GM04504 (cell line): ENCODE measurements at regions not wholly inside any gene's neighbourhood (a gene's known extent, or its start where the extent isn't known, plus 50 kb on each side); places are given as distances from the start of the nearest gene placed in this dataset.

Experiments used
- DNase-seq: peaks from one replicate; pipeline ENCODE4 v3.0.0-alpha.2; 2012; ENCODE audit warnings: low read depth

DNA sequence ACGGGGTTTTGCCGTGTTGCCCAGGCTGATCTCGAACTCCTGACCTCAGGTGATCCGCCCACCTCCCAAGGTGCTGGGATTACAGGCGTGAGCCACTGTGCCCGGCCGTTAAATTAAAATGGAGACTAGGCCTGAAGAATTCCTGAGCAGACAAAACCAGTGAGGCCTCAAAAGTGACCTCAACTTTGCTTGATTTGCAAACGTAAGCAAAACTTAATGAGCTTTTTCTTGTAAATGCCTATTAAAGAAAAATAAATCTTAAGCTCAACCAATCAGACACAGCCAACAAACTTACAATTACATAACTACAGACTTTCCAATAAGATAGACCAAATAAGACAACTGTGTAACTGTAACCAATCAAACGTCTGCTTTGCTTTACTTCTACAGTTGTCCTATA is 111.3 kb upstream of the SEMA6A start:
- DNase-seq: no peak

GRCh38 chr5:116685069-116685468 is 110.4 kb upstream of the SEMA6A start:
- no peak for DNase-seq

DNA sequence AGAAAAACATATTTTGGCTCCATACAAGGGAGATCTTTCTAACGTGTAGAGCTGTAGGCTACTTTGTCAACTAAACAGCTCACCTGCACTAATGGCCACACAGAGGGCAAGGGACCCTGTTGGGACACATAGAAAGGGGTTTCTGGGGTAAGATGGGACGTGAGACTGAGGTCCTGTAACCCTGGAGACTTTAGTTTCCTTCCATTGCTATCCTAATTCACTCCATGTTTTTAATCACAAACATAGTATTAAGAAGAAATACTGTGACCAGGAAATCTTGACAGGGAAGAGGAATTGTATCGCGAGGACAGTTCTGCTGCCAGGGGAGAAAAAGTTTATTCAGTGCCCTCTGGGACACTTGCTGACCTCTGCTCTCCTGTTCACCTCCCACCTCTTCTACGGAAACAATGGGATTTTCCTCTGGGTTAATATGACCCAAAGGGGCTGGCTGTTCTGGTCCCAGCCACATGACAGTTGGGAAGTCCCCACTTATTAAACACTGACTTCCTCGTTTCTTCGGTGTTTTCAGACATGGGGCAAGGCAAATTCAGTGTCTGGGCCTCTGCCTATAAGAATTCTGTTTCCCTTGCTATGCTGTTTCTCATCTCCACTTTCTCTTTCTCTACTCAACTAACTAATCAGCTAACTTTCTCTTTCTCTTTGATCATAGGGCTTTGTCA is 106.9 kb upstream of the SEMA6A start:
- no peak for DNase-seq

DNA sequence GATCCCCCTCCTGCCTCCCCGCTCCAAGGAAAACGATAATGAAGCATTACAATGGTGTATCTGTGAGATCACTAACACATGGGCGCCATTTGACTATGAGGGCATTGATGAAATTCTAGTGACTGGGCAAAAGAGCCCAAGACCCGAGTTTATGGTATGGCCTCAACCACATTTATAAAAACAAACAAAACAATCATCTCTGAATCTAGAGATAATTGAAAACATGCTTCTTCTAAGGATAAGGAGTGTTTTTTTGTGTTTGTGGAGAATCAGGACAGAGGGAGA is 100.9 kb upstream of the SEMA6A start:
- no peak for DNase-seq

GRCh38 chr5:116674881-116675625 is 100.4 kb upstream of the SEMA6A start:
- no peak for DNase-seq

GRCh38 chr5:116673453-116673852 is 98.8 kb upstream of the SEMA6A start:
- DNase-seq: no peak

- no peak for DNase-seq
These were observed 97.6 kb upstream of the SEMA6A start for GRCh38 chr5:116672203-116672602.

DNA sequence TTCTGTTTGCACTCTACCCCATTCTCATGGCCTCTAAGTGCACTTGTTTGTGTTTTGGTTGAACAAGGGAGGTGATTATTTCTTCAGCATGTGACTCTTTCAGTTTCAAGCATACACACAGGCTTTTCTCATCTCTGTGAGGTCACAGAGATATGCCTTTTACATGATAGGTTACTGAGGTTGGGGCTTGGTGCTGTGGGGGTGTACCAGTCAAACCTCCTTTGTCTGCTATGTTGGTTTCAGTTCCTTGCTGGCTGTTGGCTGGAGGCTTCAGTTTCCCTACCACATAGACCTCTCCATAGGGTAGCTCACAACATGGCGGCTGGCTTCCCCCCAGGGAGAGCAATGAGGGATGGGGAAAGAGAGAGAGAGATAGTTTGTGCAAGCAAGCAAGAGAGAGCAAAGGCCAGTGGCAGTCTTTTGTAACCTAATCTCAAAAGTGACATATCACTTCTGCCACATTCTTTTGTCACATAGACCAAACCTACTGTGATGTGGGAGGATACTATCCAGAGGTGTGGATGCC is 96.7 kb upstream of the SEMA6A start:
- no peak for DNase-seq

DNA sequence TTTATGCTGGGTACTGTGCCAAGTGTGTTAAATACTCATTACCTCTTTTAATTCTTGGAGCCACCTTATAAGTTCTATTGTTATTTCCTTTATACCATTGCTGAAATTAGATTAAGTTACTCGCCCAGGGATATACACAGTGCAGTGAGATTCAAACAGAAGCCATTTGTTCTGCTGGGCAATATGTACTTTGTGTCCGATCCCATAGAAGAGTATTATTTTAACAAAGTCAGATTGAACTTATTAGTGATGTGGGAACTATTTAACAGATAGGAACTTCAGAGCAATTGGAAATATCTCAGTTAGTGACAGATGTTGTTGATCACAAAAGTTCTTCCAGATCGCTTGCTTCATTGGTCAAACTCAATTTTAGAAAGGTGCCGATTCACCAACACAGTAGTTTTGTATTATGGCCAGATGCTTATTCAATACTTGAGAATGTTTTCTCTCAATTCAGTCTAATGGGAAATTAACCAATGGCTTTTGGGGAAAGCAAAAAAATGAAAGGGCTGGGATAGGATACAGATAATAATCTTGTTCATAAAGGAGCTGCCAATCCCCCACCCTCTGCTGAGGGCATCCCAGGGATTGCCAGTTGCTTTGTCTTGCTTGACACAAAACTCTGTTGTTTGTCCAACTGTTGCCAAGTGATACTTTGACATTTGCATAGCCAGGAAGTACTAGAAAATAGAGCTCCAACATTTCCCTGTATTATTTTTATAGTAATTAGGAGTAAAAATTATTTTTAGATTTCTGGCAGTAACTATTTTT is 94.8 kb upstream of the SEMA6A start:
- no peak for DNase-seq

GRCh38 chr5:116668390-116668789 is 93.8 kb upstream of the SEMA6A start:
- no peak for DNase-seq

- DNase-seq: no peak
These were observed 92.3 kb upstream of the SEMA6A start for GRCh38 chr5:116666901-116667300.

- no peak for DNase-seq
These were observed 90.4 kb upstream of the SEMA6A start for GRCh38 chr5:116664988-116665387.

DNA sequence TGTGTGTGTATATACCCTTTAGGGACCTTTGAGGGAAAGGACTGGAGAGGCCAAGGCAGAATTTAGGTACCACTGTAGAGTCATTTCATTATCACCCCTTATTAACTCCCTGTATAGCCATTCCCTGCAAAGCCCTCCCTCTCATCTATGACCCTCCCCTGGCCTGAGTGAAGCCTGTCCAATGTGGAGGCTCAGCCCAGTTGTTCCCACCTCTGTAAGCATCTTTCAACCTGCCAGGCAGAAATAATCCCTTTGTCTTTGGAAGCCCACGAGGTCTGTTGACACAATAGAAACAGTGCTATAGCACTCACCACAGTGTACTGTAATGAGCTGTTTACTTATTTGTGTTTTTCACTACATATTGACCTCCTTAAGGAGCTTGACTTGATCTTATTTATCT is 88.5 kb upstream of the SEMA6A start:
- DNase-seq: no peak

DNA sequence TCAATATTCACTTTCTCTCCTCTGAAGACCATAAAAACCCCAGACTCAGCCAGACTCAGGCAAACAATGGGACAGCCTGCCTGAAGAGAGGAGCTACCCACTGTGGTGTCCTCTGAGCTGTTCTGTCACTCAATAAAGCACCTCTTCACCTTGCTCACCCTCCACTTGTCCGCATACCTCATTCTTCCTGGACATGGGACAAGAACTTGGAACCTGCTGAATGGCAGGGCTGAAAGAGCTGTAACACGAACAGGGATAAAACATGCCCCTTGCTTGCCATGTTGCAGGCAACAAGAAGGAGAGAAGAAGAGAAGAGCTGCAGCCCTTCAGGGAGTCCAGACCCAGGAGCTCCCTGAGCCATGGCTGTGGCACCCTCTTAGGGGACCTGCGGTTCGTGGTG is 86.8 kb upstream of the SEMA6A start:
- no peak for DNase-seq

DNA sequence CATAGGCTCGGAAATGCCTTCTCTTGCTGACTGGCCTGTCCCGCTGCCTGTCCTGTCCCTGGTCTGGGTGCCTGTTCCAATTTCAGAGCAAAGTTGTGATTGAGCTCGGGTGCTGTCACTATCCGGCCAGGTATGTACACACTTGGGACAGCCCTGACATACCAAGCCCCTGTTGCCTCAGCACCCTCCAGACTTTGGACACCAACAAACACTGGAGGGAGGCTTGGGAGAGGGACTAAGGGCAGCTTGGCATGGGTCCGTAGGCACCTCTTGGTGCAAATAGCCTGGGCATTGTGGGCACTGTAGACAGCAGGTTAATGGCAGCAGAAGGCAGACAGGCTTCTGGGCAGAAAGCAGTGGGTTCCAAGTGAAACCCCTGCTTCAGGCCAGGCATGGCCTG is 86.3 kb upstream of the SEMA6A start:
- DNase-seq: no peak

GRCh38 chr5:116658830-116659229 is 84.2 kb upstream of the SEMA6A start:
- no peak for DNase-seq

DNA sequence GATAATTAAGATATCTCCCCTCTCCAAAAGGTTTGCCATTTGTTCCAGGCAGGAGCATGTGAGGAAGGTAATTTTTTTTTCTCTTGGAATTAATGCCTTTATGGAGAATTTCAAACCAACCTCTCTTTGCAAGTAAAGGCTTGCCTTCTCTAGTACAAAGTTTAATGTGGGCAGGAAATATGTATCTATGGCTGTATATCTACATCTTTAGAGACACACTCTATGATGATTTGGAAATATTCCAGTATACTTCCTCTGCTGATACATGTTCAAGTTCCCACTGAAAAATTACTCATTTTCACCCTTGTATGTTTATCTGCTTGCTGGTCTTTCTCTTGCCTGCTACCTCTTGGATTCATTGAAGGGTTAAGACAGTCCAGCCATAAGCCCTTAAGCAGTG is 83.5 kb upstream of the SEMA6A start:
- DNase-seq: no peak

DNA sequence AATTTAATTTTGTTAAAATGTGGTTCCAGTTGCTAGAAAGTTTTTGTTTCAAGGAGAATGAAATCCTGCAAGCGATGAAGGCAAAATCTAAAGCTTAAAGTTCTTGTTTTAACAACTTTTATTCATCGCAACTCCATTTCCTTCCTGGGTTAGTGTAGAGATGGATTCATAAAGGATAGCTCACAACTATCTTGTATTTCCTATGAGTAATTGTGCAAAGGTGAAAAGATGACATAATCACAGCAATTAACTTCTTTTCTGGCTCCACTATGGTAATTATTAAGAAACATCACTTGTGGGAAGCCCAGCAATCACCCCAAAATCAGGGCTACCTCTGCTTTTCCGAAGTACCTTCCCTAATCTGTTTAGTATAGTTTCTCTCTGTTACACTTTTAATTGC is 80.8 kb upstream of the SEMA6A start:
- DNase-seq: no peak

- DNase-seq: no peak
These were observed 80.3 kb upstream of the SEMA6A start for GRCh38 chr5:116654925-116655324.

GRCh38 chr5:116652903-116653302 is 78.3 kb upstream of the SEMA6A start:
- no peak for DNase-seq

DNA sequence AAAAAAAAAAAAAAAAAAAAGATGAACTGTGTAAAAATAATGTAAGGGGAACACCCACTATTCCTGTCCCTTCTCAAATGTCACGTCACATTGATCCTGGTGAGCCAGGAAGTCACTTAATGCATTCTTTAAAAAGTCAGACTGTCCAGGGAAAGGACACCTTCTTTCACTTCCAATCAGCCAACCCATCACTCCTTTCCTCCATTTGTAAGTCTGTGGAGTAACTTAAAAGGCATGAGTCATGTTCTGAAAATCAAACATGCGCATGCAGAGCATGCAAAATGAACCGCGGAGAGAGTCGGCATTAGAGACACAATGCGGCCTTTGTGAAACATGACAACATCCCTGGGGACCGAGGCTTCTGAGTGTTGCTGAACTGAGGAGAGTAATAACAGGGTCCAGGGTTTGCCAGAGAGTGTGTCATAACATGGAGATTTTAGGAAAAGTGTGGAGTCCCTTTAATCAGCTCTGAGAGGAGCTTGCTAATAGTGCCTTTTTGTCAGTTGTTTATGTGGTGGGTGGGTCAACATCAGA is 77.6 kb upstream of the SEMA6A start:
- DNase-seq: no peak

GRCh38 chr5:116651653-116652052 is 77.0 kb upstream of the SEMA6A start:
- no peak for DNase-seq

GRCh38 chr5:116650964-116651363 is 76.3 kb upstream of the SEMA6A start:
- DNase-seq: no peak
